ENCODE measurements at regions not wholly inside any gene's neighbourhood (a gene's known extent, or its start where the extent isn't known, plus 50 kb on each side); places are given as distances from the start of the nearest gene placed in this dataset.

- no peak for TF ChIP-seq CTCF (IDR thresholded peaks at IDR 0.05)
- no peak for TF ChIP-seq SIN3A (IDR thresholded peaks at IDR 0.05; ENCODE audit: borderline replicate concordance, insufficient read depth, low read depth, low read length)
- no peak for TF ChIP-seq POLR2AphosphoS5 (IDR thresholded peaks at IDR 0.05; ENCODE audit: low read depth, low read length)
- TF ChIP-seq TCF7L2 (IDR thresholded peaks at IDR 0.05; ENCODE audit: low read depth, low read length), result no peak
- TF ChIP-seq REST (IDR thresholded peaks at IDR 0.05; ENCODE audit: insufficient read depth in 1 of 2, low read depth in 2 of 2, low read length in 1 of 2), result no peak
These were observed 161.7 kb downstream of the SIPA1L2 start for GRCh38 chr1:232468249-232468648.
